ENCODE measurements at regions not wholly inside any gene's neighbourhood (a gene's known extent, or its start where the extent isn't known, plus 50 kb on each side); places are given as distances from the start of the nearest gene placed in this dataset.

GRCh38 chr5:165781738-165782137 lies 2276.3 kb downstream of the MAT2B start:
- Histone ChIP-seq H3K36me3 (ENCODE audit: insufficient read depth, low read length) (no peaks in the 10 kb centered on the region), H3F3A (ENCODE audit: insufficient read depth, low read length, poor library complexity, severe bottlenecking) (no peaks in the 10 kb centered on the region), H3K4me2 (ENCODE audit: low read length) (no peak overlapping the region), H3K4me3 (ENCODE audit: low read length) (no peak overlapping the region), H3K9ac (ENCODE audit: low read length) (no peak overlapping the region), H2AFZ (ENCODE audit: low read depth, low read length) (no peak overlapping the region), H3K27ac (ENCODE audit: low read length) (no peak overlapping the region), H3K9me3 (ENCODE audit: low read length) (no peaks in the 10 kb centered on the region), H3K79me2 (replicated peaks; ENCODE audit: insufficient read depth, low read length) (no peaks in the 10 kb centered on the region), H4K20me1 (ENCODE audit: insufficient read depth) (no peaks in the 10 kb centered on the region), H3K27me3 (ENCODE audit: insufficient read depth, low read depth, low read length) (no peaks in the 10 kb centered on the region), H3K9me2 (ENCODE audit: insufficient read depth, low read length) (no peaks in the 10 kb centered on the region)
- TF ChIP-seq POLR2AphosphoS5 (IDR thresholded peaks at IDR 0.05) (no peak), TAF1 (IDR thresholded peaks at IDR 0.05; ENCODE audit: low read depth) (no peak), RAD21 (conservative IDR thresholded peaks at IDR 0.05) (no peak), EZH2 (IDR thresholded peaks at IDR 0.05; ENCODE audit: borderline replicate concordance, insufficient read depth, low read length, poor library complexity, severe bottlenecking) (no peak), MXI1 (conservative IDR thresholded peaks at IDR 0.05; ENCODE audit: poor library complexity, severe bottlenecking) (no peak), REST (IDR thresholded peaks at IDR 0.05; ENCODE audit: borderline replicate concordance) (no peak), SMC3 (conservative IDR thresholded peaks at IDR 0.05; ENCODE audit: poor library complexity) (no peak), EP300 (conservative IDR thresholded peaks at IDR 0.05; ENCODE audit: poor library complexity, severe bottlenecking) (no peak), CTCF (IDR thresholded peaks at IDR 0.05; ENCODE audit: poor library complexity, severe bottlenecking) (no peak)

- H3K36me3 ChIP-seq (ENCODE audit: insufficient read depth, low read length): no peaks in the 10 kb centered on the region
- no peaks in the 10 kb centered on the region for H3K9me3 ChIP-seq (ENCODE audit: low read length)
- no peaks in the 10 kb centered on the region for H3K27me3 ChIP-seq (ENCODE audit: insufficient read depth, low read depth, low read length)
- no peak overlapping the region for H3K27ac ChIP-seq (ENCODE audit: low read length)
- no peaks in the 10 kb centered on the region for H3K9me2 ChIP-seq (ENCODE audit: insufficient read depth, low read length)
- H4K20me1 ChIP-seq (ENCODE audit: insufficient read depth): no peaks in the 10 kb centered on the region
- no peak overlapping the region for H2AFZ ChIP-seq (ENCODE audit: low read depth, low read length)
- TF ChIP-seq POLR2AphosphoS5 (IDR thresholded peaks at IDR 0.05) (no peak), REST (IDR thresholded peaks at IDR 0.05; ENCODE audit: borderline replicate concordance) (no peak), EP300 (conservative IDR thresholded peaks at IDR 0.05; ENCODE audit: poor library complexity, severe bottlenecking) (no peak), CTCF (IDR thresholded peaks at IDR 0.05; ENCODE audit: poor library complexity, severe bottlenecking) (no peak), RAD21 (conservative IDR thresholded peaks at IDR 0.05) (no peak), EZH2 (IDR thresholded peaks at IDR 0.05; ENCODE audit: borderline replicate concordance, insufficient read depth, low read length, poor library complexity, severe bottlenecking) (no peak), TAF1 (IDR thresholded peaks at IDR 0.05; ENCODE audit: low read depth) (no peak), SMC3 (conservative IDR thresholded peaks at IDR 0.05; ENCODE audit: poor library complexity) (no peak), MXI1 (conservative IDR thresholded peaks at IDR 0.05; ENCODE audit: poor library complexity, severe bottlenecking) (no peak)
- no peaks in the 10 kb centered on the region for H3K79me2 ChIP-seq (replicated peaks; ENCODE audit: insufficient read depth, low read length)
- H3K4me2 ChIP-seq (ENCODE audit: low read length): no peak overlapping the region
- no peaks in the 10 kb centered on the region for H3F3A ChIP-seq (ENCODE audit: insufficient read depth, low read length, poor library complexity, severe bottlenecking)
- H3K9ac ChIP-seq (ENCODE audit: low read length): no peak overlapping the region
- no peak overlapping the region for H3K4me3 ChIP-seq (ENCODE audit: low read length)
These were observed 2277.6 kb downstream of the MAT2B start for GRCh38 chr5:165783024-165783423.
